ENCODE measurements at regions not wholly inside any gene's neighbourhood (a gene's known extent, or its start where the extent isn't known, plus 50 kb on each side); places are given as distances from the start of the nearest gene placed in this dataset.

GRCh38 chr7:94244760-94245159 is 149.9 kb upstream of the COL1A2 start:
- Mint-ChIP-seq H3K9me3 (ENCODE audit: low read depth, unreplicated experiment) (no peaks in the 10 kb centered on the region), H3K4me1 (ENCODE audit: low read depth, unreplicated experiment) (no peaks in the 10 kb centered on the region)
- no peak for DNase-seq

GRCh38 chr7:94245500-94245899 is 149.2 kb upstream of the COL1A2 start:
- Mint-ChIP-seq H3K27me3 (ENCODE audit: unreplicated experiment) (no peaks in the 10 kb centered on the region), H3K4me1 (ENCODE audit: low read depth, unreplicated experiment) (peaks cover 6% of the 10 kb centered on the region), H3K36me3 (ENCODE audit: insufficient read depth, unreplicated experiment) (no peaks in the 10 kb centered on the region), H3K4me3 (ENCODE audit: low read depth, unreplicated experiment) (no peak overlapping the region), H3K9me3 (ENCODE audit: low read depth, unreplicated experiment) (no peaks in the 10 kb centered on the region), H3K27ac (ENCODE audit: unreplicated experiment) (no peak overlapping the region)
- no TSS peak for BruUV-seq (replicated peaks)
- intact Hi-C loops (cut with micrococcal nuclease; ENCODE audit: unreplicated experiment) = no loop called here
- CTCF ChIA-PET = no interaction called here
- no peak for TF ChIP-seq CTCF (IDR thresholded peaks at IDR 0.05; ENCODE audit: unreplicated experiment)
- DNase-seq = no peak

More at GRCh38 chr7:94244760-94245159, 149.9 kb upstream of the COL1A2 start:
- no TSS peak for BruUV-seq (replicated peaks)
- no peak overlapping the region for H3K4me3 Mint-ChIP-seq (ENCODE audit: low read depth, unreplicated experiment)
- H3K27ac Mint-ChIP-seq (ENCODE audit: unreplicated experiment) = no peak overlapping the region
- H3K27me3 Mint-ChIP-seq (ENCODE audit: unreplicated experiment) = no peaks in the 10 kb centered on the region
- no peaks in the 10 kb centered on the region for H3K36me3 Mint-ChIP-seq (ENCODE audit: insufficient read depth, unreplicated experiment)
- no peak for TF ChIP-seq CTCF (IDR thresholded peaks at IDR 0.05; ENCODE audit: unreplicated experiment)
- intact Hi-C loops (cut with micrococcal nuclease; ENCODE audit: unreplicated experiment) = no loop called here
- CTCF ChIA-PET = no interaction called here

GRCh38 chr7:94247970-94248369 is 146.7 kb upstream of the COL1A2 start:
- BruUV-seq (replicated peaks) = no TSS peak

GRCh38 chr7:94249631-94250030 is 145.1 kb upstream of the COL1A2 start:
- no TSS peak for BruUV-seq (replicated peaks)
- Mint-ChIP-seq H3K4me3 (ENCODE audit: low read depth, unreplicated experiment) (no peak overlapping the region), H3K27me3 (ENCODE audit: unreplicated experiment) (no peaks in the 10 kb centered on the region), H3K27ac (ENCODE audit: unreplicated experiment) (no peak overlapping the region), H3K4me1 (ENCODE audit: low read depth, unreplicated experiment) (peaks cover 12% of the 10 kb centered on the region), H3K36me3 (ENCODE audit: insufficient read depth, unreplicated experiment) (no peaks in the 10 kb centered on the region), H3K9me3 (ENCODE audit: low read depth, unreplicated experiment) (no peaks in the 10 kb centered on the region)
- DNase-seq = no peak
- CTCF ChIA-PET = no interaction called here
- TF ChIP-seq CTCF (IDR thresholded peaks at IDR 0.05; ENCODE audit: unreplicated experiment) = no peak
- intact Hi-C loops (cut with micrococcal nuclease; ENCODE audit: unreplicated experiment) = no loop called here

More at GRCh38 chr7:94247970-94248369, 146.7 kb upstream of the COL1A2 start:
- intact Hi-C loops (cut with micrococcal nuclease; ENCODE audit: unreplicated experiment) = no loop called here
- no peak for DNase-seq
- CTCF ChIA-PET = no interaction called here
- Mint-ChIP-seq H3K36me3 (ENCODE audit: insufficient read depth, unreplicated experiment) (no peaks in the 10 kb centered on the region), H3K4me3 (ENCODE audit: low read depth, unreplicated experiment) (no peak overlapping the region), H3K4me1 (ENCODE audit: low read depth, unreplicated experiment) (peaks cover 12% of the 10 kb centered on the region), H3K27me3 (ENCODE audit: unreplicated experiment) (no peaks in the 10 kb centered on the region), H3K9me3 (ENCODE audit: low read depth, unreplicated experiment) (no peaks in the 10 kb centered on the region), H3K27ac (ENCODE audit: unreplicated experiment) (no peak overlapping the region)
- TF ChIP-seq CTCF (IDR thresholded peaks at IDR 0.05; ENCODE audit: unreplicated experiment) = no peak

Measured in Calu3 (cell line).